ENCODE measurements at regions not wholly inside any gene's neighbourhood (a gene's known extent, or its start where the extent isn't known, plus 50 kb on each side); places are given as distances from the start of the nearest gene placed in this dataset.
"Not testable (repeated sequence)": the region's sequence is repeated elsewhere in the genome, so short reads cannot be mapped to it uniquely, and the experiment has no call there.

DNA sequence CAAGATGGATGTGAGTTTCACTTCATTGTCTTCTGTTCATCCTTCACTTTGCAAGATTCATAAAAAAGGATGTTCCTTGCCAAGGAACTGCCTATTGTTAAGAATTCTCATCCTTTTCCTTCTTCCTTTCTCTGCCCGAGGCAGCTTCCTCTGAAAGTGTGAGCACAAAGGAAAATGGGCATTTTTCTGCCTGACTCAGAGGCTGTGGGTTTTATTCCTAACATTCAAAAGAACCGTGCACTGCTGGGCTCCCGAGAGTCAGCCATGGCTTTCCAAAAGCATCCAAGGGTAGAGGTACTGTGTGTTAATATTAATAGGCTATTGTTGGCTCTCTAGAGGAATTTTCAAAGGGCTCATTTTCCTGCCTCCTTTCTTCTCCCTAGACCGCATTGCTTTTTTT is 289.4 kb downstream of the ABCC12 start:
- H3K27ac Mint-ChIP-seq = no peak overlapping the region
- H3K4me3 Mint-ChIP-seq = no peak overlapping the region

DNA sequence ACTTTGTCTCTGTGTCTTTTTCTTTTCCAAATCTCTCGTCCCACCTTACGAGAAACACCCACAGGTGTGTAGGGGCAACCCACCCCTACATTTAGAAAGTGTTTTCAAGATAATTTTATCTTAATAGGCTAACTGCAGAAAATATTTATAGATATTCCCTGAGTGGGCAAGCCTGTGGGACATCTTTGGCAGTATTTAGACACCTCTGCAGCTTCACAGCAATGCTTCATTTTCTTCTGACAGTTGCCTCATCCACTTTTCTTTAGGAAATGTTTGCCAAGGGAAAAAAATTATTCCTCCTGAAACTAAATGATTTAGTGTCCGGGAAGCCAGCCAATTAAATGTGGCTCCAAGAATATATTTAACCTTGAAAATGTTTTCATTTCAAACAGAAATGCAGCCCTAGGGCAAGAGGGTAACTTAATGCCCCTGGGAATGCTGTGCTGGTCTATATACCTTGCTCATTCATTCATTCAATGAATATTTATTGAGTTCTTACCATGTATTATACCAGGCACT is 290.4 kb downstream of the ABCC12 start:
- Mint-ChIP-seq H3K27ac (no peak overlapping the region), H3K4me3 (no peak overlapping the region), H3K9me3 (no peaks in the 10 kb centered on the region), H3K27me3 (peaks cover 11% of the 10 kb centered on the region), H3K36me3 (no peaks in the 10 kb centered on the region), H3K4me1 (no peaks in the 10 kb centered on the region)
- DNase-seq = no peak

More for the DNA sequence above, 289.4 kb downstream of the ABCC12 start:
- DNase-seq = no peak
- no peaks in the 10 kb centered on the region for H3K4me1 Mint-ChIP-seq
- H3K36me3 Mint-ChIP-seq = no peaks in the 10 kb centered on the region
- H3K9me3 Mint-ChIP-seq = no peaks in the 10 kb centered on the region
- H3K27me3 Mint-ChIP-seq = peaks cover 10% of the 10 kb centered on the region

DNA sequence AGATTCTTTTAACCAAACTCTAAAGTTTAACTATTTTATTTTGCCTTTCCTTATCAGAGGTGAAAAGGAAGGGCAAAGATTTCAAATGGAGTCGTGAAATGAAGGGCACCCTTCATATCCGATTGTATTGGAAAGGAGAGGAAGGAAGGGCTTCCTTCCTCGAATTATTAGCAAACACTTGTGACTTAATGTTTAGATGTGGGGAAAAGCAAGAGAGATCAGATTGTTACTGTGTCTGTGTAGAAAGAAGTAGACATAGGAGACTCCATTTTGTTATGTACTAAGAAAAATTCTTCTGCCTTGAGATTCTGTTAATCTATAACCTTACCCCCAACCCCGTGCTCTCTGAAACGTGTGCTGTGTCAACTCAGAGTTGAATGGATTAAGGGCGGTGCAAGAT is 291.5 kb downstream of the ABCC12 start:
- peaks cover 13% of the 10 kb centered on the region for H3K27me3 Mint-ChIP-seq
- H3K36me3 Mint-ChIP-seq, H3K27ac Mint-ChIP-seq, H3K4me3 Mint-ChIP-seq, H3K4me1 Mint-ChIP-seq, H3K9me3 Mint-ChIP-seq, DNase-seq: not testable (repeated sequence)

DNA sequence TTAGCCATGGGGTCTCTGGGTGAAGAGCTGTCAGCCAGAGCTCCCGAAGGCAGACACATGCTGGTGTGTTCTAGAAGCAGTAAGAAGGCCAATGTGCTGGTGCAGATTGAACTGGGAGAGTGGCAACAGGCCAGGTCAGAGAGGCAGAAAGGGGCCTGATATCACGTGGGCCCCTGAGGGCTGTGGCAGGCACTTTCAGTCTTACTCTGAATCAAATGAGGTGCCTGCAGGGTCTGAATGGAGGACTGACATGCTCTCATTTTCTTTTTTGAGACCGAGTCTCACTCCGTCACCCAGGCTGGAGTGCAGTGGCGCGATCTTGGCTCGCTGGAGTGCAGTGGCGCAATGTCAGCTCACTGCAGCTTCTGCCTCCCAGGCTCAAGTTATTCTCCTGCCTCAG is 293.8 kb downstream of the ABCC12 start:
- H3K27me3 Mint-ChIP-seq = peaks cover 16% of the 10 kb centered on the region
- no peak for DNase-seq
- no peaks in the 10 kb centered on the region for H3K9me3 Mint-ChIP-seq
- H3K4me3 Mint-ChIP-seq = no peak overlapping the region
- no peaks in the 10 kb centered on the region for H3K36me3 Mint-ChIP-seq
- H3K27ac Mint-ChIP-seq = no peak overlapping the region
- no peaks in the 10 kb centered on the region for H3K4me1 Mint-ChIP-seq

DNA sequence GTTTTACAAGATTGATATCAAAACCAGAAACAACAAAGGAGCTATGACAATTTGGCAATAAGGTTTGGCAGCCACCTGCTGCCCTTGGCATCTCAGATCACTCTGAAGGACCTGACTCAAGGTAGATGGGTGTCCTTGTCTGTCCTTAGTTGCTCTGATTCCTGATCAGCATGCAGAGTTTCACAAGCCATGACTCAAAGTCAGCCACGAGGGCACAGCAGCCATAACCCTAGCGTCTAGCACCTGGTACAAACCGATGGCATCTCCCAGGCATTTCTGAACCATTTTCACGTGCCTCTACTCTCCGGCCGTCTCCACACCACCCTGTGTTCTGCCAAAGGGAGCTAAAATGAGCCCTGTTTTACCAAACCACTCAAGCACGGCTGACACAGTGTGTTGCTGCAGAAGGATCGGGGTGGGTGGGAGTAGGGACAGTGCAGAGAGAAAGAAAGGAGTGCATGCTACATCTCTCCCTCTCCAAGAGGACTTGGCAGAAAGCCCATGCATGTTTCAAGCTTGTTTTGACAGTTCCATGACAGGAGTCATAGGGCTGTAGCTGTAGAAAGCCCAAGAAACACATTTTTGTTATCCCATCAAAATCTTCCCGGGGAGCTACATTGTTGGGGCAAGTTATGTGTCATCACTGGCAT is 297.3 kb downstream of the ABCC12 start:
- H3K27me3 Mint-ChIP-seq = peaks cover 13% of the 10 kb centered on the region
- H3K4me1 Mint-ChIP-seq = no peaks in the 10 kb centered on the region
- no peak for DNase-seq
- H3K36me3 Mint-ChIP-seq = no peaks in the 10 kb centered on the region
- H3K9me3 Mint-ChIP-seq = peaks cover 11% of the 10 kb centered on the region
- no peak overlapping the region for H3K27ac Mint-ChIP-seq
- H3K4me3 Mint-ChIP-seq = no peak overlapping the region

DNA sequence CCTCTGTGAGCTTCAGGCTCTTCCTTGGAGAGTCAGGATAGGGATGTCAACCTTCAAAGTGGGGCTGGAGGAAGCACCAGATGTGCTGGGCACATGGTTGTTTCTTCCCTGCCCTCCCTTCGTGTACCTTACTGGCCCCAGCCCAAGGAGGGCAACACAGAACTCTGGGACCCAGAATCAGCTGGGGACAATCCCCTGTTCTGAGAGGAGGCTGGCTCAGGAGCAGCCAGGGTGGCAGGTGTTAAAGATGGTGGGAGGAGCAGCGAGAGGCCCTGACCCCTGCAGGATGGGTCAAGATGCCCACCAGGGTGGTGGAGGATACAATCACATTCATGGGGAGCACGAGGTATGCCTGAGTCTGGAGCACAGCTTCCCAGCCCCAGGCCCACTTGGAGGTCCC is 300.4 kb downstream of the ABCC12 start:
- no peak overlapping the region for H3K4me3 Mint-ChIP-seq
- peaks cover 11% of the 10 kb centered on the region for H3K9me3 Mint-ChIP-seq
- no peaks in the 10 kb centered on the region for H3K36me3 Mint-ChIP-seq
- no peaks in the 10 kb centered on the region for H3K4me1 Mint-ChIP-seq
- H3K27me3 Mint-ChIP-seq = peaks cover 5% of the 10 kb centered on the region
- H3K27ac Mint-ChIP-seq = no peak overlapping the region
- DNase-seq = no peak

DNA sequence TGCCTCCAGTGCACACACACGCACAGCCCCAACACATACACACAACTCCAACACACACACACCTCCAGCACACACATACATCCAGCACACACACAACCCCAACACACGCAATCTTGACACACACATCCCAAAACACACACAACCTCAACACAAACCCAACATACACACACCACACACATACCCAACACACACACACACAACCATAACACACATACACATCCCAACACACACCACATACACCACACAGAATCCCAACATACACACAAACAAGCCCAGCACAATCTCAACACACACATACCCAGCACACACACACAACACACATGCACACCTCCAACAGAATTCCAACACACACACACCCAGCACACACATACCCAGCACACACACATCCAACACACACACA is 301.1 kb downstream of the ABCC12 start:
- H3K27ac Mint-ChIP-seq = no peak overlapping the region
- DNase-seq = no peak
- peaks cover 3% of the 10 kb centered on the region for H3K27me3 Mint-ChIP-seq
- H3K36me3 Mint-ChIP-seq = no peaks in the 10 kb centered on the region
- peaks cover 11% of the 10 kb centered on the region for H3K9me3 Mint-ChIP-seq
- H3K4me1 Mint-ChIP-seq = no peaks in the 10 kb centered on the region
- no peak overlapping the region for H3K4me3 Mint-ChIP-seq

DNA sequence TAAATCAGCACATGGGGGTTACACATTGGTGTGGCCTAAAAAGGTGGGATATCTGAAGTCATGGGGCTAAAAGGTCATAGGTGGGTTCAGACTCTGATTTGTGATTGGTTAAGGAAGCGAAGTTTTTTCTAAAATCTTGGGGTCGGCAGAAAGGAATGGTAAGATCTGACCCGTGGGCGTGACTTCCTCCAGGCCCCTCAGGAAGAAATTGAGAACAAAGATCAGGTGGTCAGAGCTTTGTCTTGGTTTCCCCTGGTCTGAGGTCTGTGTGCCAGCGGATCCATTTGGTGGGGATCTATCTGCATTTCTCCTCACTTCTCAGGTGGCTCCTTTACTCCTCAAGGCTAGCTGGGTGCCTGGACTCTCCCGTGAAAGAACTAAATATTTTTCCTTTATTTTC is 302.8 kb downstream of the ABCC12 start:
- no peaks in the 10 kb centered on the region for H3K4me1 Mint-ChIP-seq
- no peak overlapping the region for H3K4me3 Mint-ChIP-seq
- no peak for DNase-seq
- H3K27me3 Mint-ChIP-seq = no peaks in the 10 kb centered on the region
- no peak overlapping the region for H3K27ac Mint-ChIP-seq
- H3K9me3 Mint-ChIP-seq = peaks cover 11% of the 10 kb centered on the region
- no peaks in the 10 kb centered on the region for H3K36me3 Mint-ChIP-seq

DNA sequence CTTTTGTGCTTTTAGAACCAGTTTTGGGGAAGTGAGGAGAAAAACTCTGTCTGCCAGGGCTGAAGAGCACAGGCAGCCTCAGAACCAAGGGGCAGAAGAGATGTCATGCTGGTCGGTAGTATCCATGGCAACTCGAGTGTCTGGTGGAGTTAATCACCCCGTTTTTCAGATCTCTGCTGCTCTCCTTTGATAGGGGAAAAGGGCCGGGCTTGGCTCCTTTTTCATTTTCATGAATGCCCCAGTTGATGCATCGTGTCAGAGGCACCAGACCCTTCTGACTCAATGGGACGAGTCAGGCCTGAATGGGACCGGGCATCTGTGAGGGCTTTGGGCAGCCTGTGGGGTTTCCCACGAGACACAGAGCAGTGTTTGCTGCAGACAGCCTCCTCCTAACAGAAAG is 304.6 kb downstream of the ABCC12 start:
- Mint-ChIP-seq H3K4me1 (no peaks in the 10 kb centered on the region), H3K27ac (no peak overlapping the region), H3K36me3 (no peaks in the 10 kb centered on the region), H3K4me3 (no peak overlapping the region), H3K27me3 (no peaks in the 10 kb centered on the region), H3K9me3 (peaks cover 11% of the 10 kb centered on the region)
- no peak for DNase-seq

DNA sequence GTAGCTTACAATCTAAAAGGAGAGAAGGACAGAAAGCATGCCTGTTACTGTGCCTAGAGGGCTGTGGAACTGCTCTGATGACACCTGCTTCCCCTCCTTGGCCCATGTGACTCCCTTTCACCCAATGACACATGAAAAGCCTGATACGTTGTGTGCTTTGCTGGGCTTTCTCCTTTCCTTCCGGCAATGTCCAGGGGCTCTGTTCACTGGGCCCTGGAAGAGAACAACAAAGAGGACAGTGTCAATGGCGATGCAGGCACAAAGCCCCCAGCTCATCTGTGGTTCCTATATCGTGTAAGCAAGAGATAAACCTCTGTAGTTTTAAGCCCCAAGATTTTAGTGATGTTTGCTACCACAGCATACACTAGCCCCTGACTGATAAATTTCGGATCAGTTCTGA is 306.1 kb downstream of the ABCC12 start:
- H3K9me3 Mint-ChIP-seq = peaks cover 9% of the 10 kb centered on the region
- no peak for DNase-seq
- H3K27me3 Mint-ChIP-seq = no peaks in the 10 kb centered on the region
- H3K4me1 Mint-ChIP-seq = no peaks in the 10 kb centered on the region
- no peaks in the 10 kb centered on the region for H3K36me3 Mint-ChIP-seq
- no peak overlapping the region for H3K27ac Mint-ChIP-seq
- no peak overlapping the region for H3K4me3 Mint-ChIP-seq

DNA sequence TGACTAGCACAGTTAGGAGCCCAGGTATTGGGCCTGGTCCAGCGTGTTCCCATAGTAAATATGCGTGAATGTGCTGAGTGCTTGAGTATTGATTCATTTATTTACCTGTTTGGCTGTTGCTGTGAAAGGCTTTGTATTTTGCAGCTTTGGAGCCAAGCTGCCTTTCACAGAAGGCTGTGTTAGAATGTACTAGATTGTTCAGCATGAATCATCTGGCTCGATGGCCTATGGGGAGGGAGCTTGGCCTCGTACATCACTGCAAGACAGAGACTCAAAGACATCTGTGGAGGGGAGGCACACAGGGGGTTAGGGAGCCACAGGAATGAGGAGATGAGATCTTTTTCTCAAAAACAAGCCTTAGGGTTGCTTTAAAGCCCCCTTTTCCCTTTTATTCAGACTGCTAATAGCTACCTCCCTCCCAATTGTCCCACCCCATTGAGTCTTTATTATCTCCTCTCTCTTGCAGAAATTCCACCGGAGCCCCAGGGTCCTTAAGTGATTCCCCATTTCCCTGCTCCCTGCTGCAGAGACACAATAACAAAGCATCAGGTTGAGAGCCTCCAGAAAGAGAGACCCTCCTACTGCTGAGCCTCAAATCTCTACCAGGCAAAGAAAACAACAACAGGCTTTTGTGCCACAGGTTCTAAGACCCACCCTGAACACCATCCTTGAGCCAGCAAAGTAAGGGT is 307.2 kb downstream of the ABCC12 start:
- no peaks in the 10 kb centered on the region for H3K4me1 Mint-ChIP-seq

DNA sequence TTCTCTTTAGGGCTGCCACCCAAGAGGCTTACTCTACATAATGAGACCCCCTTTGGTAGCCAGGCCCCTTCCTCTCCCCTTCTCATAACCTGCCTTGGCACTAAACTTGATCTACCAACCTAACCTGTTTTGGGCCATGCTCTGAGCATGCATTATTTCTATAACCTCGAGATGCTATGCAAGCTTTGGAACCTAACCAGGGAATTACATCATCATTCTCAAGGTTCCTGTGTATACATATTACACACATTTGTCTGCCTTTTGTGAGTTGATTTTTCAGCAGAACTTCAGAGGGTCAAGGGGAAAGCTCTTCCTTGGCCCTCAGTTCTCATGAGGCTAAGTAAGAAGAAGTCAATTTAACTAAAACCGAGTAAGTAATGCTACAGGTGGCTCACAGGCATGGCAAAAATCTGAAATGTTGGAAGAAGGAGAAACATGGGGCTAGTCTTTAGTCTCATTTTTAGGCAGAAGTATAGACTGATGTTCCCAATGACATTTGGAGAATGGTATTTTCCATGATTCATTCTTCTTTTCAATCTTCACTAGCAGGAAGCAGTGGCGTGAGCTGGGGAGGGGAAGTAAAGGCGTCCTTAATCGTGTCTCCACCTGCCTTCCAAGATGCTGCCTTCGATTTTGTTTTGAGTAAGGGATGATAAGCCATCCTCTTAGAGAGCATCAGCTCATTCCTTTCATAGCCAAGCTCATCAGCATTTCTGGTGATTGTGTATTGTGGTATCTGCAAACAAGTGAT is 308.4 kb downstream of the ABCC12 start:
- Mint-ChIP-seq H3K4me1 (no peaks in the 10 kb centered on the region), H3K27me3 (no peaks in the 10 kb centered on the region)

More for the DNA sequence above, 307.2 kb downstream of the ABCC12 start:
- Mint-ChIP-seq H3K36me3 (no peaks in the 10 kb centered on the region), H3K9me3 (no peaks in the 10 kb centered on the region), H3K27me3 (no peaks in the 10 kb centered on the region), H3K27ac (no peak overlapping the region), H3K4me3 (no peak overlapping the region)
- DNase-seq = no peak

DNA sequence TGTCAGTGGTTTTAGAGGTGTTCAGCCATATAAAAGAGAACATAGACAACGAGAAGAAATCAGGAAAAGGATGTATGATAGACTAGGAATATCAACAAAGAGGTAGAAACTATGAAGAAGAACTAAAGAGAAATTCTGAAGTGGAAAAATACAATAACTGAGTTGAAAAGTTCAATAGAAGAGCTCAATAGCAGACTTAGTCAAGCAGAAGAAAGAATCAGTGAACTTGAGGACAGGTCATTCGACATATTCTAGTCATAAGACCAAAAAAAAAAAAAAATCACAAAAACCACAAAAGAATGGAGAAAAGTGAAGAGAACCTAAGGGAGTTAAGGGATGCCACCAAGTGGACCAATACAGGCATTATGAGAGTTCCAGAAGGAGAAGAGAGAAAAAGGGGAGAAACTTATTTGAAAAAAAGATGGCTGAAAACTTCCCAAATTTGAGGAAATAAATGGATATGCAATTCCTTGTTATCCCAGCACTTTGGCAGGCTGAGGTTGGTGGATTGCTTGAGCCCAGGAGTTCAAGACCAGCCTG is 321.2 kb downstream of the ABCC12 start:
- Mint-ChIP-seq H3K27me3 (no peaks in the 10 kb centered on the region), H3K4me3 (no peak overlapping the region), H3K9me3 (peaks cover 18% of the 10 kb centered on the region), H3K27ac (no peak overlapping the region), H3K4me1 (no peaks in the 10 kb centered on the region), H3K36me3 (peaks cover 3% of the 10 kb centered on the region)
- no peak for DNase-seq

More for the DNA sequence above, 308.4 kb downstream of the ABCC12 start:
- no peak for DNase-seq
- no peak overlapping the region for H3K27ac Mint-ChIP-seq
- no peaks in the 10 kb centered on the region for H3K9me3 Mint-ChIP-seq
- no peak overlapping the region for H3K4me3 Mint-ChIP-seq
- no peaks in the 10 kb centered on the region for H3K36me3 Mint-ChIP-seq

DNA sequence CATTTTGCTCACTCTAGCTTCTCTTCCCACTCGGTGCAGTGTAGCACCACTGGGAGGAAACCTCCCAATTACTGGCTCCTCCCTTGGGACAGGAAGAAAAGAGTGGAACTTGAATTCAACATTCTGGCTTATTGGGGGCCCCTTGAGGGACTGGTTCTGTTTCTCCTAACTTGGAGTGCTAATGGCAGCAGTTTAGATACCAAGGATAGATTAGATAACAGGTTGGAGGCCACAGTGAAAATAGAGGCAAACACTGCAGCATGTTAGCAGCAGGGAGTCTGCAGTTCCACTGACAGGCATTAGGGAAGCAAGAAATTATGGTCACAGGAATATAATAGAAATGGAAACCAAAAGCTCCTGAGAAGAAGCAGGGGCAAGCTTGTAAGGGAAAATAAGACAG is 322.0 kb downstream of the ABCC12 start:
- peaks cover 3% of the 10 kb centered on the region for H3K36me3 Mint-ChIP-seq
- no peak overlapping the region for H3K4me3 Mint-ChIP-seq
- no peak overlapping the region for H3K27ac Mint-ChIP-seq
- no peak for DNase-seq
- H3K9me3 Mint-ChIP-seq = peaks cover 17% of the 10 kb centered on the region
- H3K27me3 Mint-ChIP-seq = no peaks in the 10 kb centered on the region
- no peaks in the 10 kb centered on the region for H3K4me1 Mint-ChIP-seq

DNA sequence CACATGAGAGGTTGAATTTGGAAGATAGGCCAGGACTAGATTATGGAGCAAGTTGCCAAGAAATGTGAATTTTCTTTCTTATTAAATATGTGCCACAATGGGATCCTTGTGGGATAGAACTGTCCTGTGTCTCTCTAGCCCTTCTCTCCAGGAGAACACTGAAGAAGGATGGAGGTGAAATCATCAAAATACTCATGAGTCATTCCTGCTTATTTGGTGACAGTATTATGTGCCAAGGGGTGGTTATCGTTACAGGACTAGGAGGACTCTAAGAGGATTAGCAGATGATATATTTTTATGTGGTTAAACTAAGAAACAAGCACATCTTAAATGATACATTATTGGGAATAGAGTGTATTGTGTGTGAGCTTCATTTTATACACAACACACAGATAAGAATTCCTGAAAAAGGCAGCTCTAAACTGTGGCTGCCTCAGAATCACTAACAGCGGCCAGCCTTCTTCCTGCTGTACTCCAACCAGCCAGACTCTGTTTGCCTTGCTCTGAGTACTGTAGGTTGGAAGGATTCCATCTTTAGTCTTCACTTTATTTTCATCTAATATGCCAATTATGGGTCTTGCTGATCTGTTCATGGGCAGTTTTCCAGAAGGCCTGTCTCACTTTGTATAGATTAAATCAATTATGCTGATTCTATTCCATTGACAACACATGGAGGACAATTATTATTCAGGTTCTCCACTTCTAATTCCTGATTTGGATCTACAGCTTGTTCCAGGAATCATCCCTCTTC is 325.8 kb downstream of the ABCC12 start:
- H3K9me3 Mint-ChIP-seq = peaks cover 17% of the 10 kb centered on the region
- H3K27me3 Mint-ChIP-seq = no peaks in the 10 kb centered on the region
- DNase-seq = no peak
- no peaks in the 10 kb centered on the region for H3K4me1 Mint-ChIP-seq
- no peak overlapping the region for H3K27ac Mint-ChIP-seq
- H3K4me3 Mint-ChIP-seq = no peak overlapping the region
- peaks cover 3% of the 10 kb centered on the region for H3K36me3 Mint-ChIP-seq

Measured in activated naive CD8-positive, alpha-beta T cell treated with anti-CD3 and anti-CD28 coated beads for 36 hours (primary cell).